Superior temporal gyrus (tissue), 1 donor: ENCODE measurements at regions not wholly inside any gene's neighbourhood (a gene's known extent, or its start where the extent isn't known, plus 50 kb on each side); places are given as distances from the start of the nearest gene placed in this dataset.
"Not testable (repeated sequence)": the region's sequence is repeated elsewhere in the genome, so short reads cannot be mapped to it uniquely, and the experiment has no call there.

Experiments used
- DNase-seq: peaks from one replicate; pipeline ENCODE4 v3.0.0-alpha.2; 2016; ENCODE audit errors: extremely low spot score

GRCh38 chr13:58343076-58343475, 711.5 kb downstream of the PCDH17 start:
- DNase-seq: no peak

GRCh38 chr13:58352100-58352499, 720.6 kb downstream of the PCDH17 start:
- DNase-seq: not testable (repeated sequence)

GRCh38 chr13:58369936-58370335, 738.4 kb downstream of the PCDH17 start:
- no peak for DNase-seq

- no peak for DNase-seq
Measured at GRCh38 chr13:58376349-58376748, 744.8 kb downstream of the PCDH17 start.

GRCh38 chr13:58376775-58377174, 745.2 kb downstream of the PCDH17 start:
- no peak for DNase-seq

- no peak for DNase-seq
Measured at GRCh38 chr13:58379221-58379620, 747.7 kb downstream of the PCDH17 start.

- DNase-seq: not testable (repeated sequence)
Measured at GRCh38 chr13:58385336-58385735, 753.8 kb downstream of the PCDH17 start.

- no peak for DNase-seq
Measured at GRCh38 chr13:58397596-58398387, 766.2 kb downstream of the PCDH17 start.

- no peak for DNase-seq
Measured at GRCh38 chr13:58399263-58399662, 767.7 kb downstream of the PCDH17 start.

- no peak for DNase-seq
Measured at GRCh38 chr13:58406545-58406944, 775.0 kb downstream of the PCDH17 start.

- no peak for DNase-seq
Measured at GRCh38 chr13:58429917-58430316, 798.4 kb downstream of the PCDH17 start.

- no peak for DNase-seq
Measured at GRCh38 chr13:58434943-58435342, 803.4 kb downstream of the PCDH17 start.

GRCh38 chr13:58437427-58437826, 805.9 kb downstream of the PCDH17 start:
- DNase-seq: no peak

GRCh38 chr13:58446979-58447378, 815.4 kb downstream of the PCDH17 start:
- no peak for DNase-seq

GRCh38 chr13:58452123-58452623, 820.6 kb downstream of the PCDH17 start:
- DNase-seq: no peak

- DNase-seq: no peak
Measured at GRCh38 chr13:58455094-58455493, 823.5 kb downstream of the PCDH17 start.

GRCh38 chr13:58461217-58461616, 829.7 kb downstream of the PCDH17 start:
- DNase-seq: no peak

GRCh38 chr13:58463841-58464240, 832.3 kb downstream of the PCDH17 start:
- DNase-seq: no peak

- DNase-seq: no peak
Measured at GRCh38 chr13:58467176-58467575, 835.6 kb downstream of the PCDH17 start.

- no peak for DNase-seq
Measured at GRCh38 chr13:58472483-58472882, 840.9 kb downstream of the PCDH17 start.

GRCh38 chr13:58474581-58474980, 843.0 kb downstream of the PCDH17 start:
- DNase-seq: no peak

- DNase-seq: no peak
Measured at GRCh38 chr13:58476206-58476918, 844.8 kb downstream of the PCDH17 start.

GRCh38 chr13:58478858-58479257, 847.3 kb downstream of the PCDH17 start:
- DNase-seq: no peak
